ENCODE measurements at regions not wholly inside any gene's neighbourhood (a gene's known extent, or its start where the extent isn't known, plus 50 kb on each side); places are given as distances from the start of the nearest gene placed in this dataset.

DNA sequence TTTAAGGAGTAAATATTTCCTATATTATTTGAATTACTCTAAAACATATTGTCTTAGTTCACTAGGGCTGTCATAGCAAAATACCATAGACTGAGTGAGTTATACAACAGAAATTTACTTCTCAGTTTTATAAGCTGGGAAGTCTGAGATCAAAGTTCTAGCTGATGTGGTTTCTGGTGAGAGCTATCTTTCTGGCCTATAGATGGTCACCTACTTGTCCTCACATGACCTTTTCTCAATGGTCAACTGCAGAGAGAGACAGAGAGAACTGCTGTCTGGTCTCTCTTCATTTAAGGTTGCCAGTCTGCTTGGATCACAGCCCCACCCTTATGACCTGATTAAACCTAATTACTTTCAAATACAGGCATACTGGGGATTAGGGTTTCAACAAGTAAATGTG lies 490.9 kb downstream of the FBXO15 start:
- no peaks in the 10 kb centered on the region for H3K27me3 ChIP-seq (ENCODE audit: control insufficient read depth in 4 of 4, insufficient read depth in 4 of 4, low read length in 3 of 4)
- TF ChIP-seq HNF4G (IDR thresholded peaks at IDR 0.05) (no peak), FOXA1 (IDR thresholded peaks at IDR 0.05) (no peak), YY1 (IDR thresholded peaks at IDR 0.05) (no peak), JUND (IDR thresholded peaks at IDR 0.05) (no peak), RXRA (IDR thresholded peaks at IDR 0.05) (no peak), TAF1 (conservative IDR thresholded peaks at IDR 0.05) (no peak), HNF4A (conservative IDR thresholded peaks at IDR 0.05) (no peak), RAD21 (IDR thresholded peaks at IDR 0.05) (no peak), FOXA2 (IDR thresholded peaks at IDR 0.05) (no peak), SP1 (IDR thresholded peaks at IDR 0.05) (no peak), GABPA (IDR thresholded peaks at IDR 0.05 in 1 of 2, conservative IDR thresholded peaks at IDR 0.05 in 1 of 2) (no peak), EGR1 (IDR thresholded peaks at IDR 0.05; ENCODE audit: low read depth in 2 of 2) (no peak), NR2F2 (IDR thresholded peaks at IDR 0.05) (no peak)
- TF ChIP-seq, protein P1, sequence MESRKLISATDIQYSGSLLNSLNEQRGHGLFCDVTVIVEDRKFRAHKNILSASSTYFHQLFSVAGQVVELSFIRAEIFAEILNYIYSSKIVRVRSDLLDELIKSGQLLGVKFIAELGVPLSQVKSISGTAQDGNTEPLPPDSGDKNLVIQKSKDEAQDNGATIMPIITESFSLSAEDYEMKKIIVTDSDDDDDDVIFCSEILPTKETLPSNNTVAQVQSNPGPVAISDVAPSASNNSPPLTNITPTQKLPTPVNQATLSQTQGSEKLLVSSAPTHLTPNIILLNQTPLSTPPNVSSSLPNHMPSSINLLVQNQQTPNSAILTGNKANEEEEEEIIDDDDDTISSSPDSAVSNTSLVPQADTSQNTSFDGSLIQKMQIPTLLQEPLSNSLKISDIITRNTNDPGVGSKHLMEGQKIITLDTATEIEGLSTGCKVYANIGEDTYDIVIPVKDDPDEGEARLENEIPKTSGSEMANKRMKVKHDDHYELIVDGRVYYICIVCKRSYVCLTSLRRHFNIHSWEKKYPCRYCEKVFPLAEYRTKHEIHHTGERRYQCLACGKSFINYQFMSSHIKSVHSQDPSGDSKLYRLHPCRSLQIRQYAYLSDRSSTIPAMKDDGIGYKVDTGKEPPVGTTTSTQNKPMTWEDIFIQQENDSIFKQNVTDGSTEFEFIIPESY (IDR thresholded peaks at IDR 0.05), result no peak
- TF ChIP-seq, protein P2, sequence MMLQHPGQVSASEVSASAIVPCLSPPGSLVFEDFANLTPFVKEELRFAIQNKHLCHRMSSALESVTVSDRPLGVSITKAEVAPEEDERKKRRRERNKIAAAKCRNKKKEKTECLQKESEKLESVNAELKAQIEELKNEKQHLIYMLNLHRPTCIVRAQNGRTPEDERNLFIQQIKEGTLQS (IDR thresholded peaks at IDR 0.05), result no peak
- TF ChIP-seq, protein P3, sequence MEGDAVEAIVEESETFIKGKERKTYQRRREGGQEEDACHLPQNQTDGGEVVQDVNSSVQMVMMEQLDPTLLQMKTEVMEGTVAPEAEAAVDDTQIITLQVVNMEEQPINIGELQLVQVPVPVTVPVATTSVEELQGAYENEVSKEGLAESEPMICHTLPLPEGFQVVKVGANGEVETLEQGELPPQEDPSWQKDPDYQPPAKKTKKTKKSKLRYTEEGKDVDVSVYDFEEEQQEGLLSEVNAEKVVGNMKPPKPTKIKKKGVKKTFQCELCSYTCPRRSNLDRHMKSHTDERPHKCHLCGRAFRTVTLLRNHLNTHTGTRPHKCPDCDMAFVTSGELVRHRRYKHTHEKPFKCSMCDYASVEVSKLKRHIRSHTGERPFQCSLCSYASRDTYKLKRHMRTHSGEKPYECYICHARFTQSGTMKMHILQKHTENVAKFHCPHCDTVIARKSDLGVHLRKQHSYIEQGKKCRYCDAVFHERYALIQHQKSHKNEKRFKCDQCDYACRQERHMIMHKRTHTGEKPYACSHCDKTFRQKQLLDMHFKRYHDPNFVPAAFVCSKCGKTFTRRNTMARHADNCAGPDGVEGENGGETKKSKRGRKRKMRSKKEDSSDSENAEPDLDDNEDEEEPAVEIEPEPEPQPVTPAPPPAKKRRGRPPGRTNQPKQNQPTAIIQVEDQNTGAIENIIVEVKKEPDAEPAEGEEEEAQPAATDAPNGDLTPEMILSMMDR (IDR thresholded peaks at IDR 0.05; ENCODE audit: low read depth, low read length, missing input control), result no peak
- TF ChIP-seq, protein P4, sequence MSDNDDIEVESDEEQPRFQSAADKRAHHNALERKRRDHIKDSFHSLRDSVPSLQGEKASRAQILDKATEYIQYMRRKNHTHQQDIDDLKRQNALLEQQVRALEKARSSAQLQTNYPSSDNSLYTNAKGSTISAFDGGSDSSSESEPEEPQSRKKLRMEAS (IDR thresholded peaks at IDR 0.05), result no peak
- TF ChIP-seq, protein P5, sequence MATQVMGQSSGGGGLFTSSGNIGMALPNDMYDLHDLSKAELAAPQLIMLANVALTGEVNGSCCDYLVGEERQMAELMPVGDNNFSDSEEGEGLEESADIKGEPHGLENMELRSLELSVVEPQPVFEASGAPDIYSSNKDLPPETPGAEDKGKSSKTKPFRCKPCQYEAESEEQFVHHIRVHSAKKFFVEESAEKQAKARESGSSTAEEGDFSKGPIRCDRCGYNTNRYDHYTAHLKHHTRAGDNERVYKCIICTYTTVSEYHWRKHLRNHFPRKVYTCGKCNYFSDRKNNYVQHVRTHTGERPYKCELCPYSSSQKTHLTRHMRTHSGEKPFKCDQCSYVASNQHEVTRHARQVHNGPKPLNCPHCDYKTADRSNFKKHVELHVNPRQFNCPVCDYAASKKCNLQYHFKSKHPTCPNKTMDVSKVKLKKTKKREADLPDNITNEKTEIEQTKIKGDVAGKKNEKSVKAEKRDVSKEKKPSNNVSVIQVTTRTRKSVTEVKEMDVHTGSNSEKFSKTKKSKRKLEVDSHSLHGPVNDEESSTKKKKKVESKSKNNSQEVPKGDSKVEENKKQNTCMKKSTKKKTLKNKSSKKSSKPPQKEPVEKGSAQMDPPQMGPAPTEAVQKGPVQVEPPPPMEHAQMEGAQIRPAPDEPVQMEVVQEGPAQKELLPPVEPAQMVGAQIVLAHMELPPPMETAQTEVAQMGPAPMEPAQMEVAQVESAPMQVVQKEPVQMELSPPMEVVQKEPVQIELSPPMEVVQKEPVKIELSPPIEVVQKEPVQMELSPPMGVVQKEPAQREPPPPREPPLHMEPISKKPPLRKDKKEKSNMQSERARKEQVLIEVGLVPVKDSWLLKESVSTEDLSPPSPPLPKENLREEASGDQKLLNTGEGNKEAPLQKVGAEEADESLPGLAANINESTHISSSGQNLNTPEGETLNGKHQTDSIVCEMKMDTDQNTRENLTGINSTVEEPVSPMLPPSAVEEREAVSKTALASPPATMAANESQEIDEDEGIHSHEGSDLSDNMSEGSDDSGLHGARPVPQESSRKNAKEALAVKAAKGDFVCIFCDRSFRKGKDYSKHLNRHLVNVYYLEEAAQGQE (IDR thresholded peaks at IDR 0.05), result no peak
- H3K27ac ChIP-seq (ENCODE audit: low read depth in 1 of 2, low read length in 2 of 2), result no peak overlapping the region
- H3K36me3 ChIP-seq (ENCODE audit: control insufficient read depth in 4 of 4, insufficient read depth in 3 of 4, low read depth in 1 of 4, low read length in 3 of 4), result no peaks in the 10 kb centered on the region
- DNase-seq (ENCODE audit: low spot score), result no peak
- H3K9ac ChIP-seq (ENCODE audit: low read depth in 1 of 2, low read length in 2 of 2), result no peak overlapping the region
- no peaks in the 10 kb centered on the region for H3K9me3 ChIP-seq (ENCODE audit: control insufficient read depth in 4 of 4, low read length in 3 of 4)
- no peaks in the 10 kb centered on the region for H3K4me1 ChIP-seq (ENCODE audit: control insufficient read depth in 4 of 4, insufficient read depth in 4 of 4, low read length in 3 of 4)
- H3K4me3 ChIP-seq (ENCODE audit: low read depth in 1 of 3, low read length in 3 of 3), result no peak overlapping the region

Data from liver (tissue), 7 donors.